ENCODE measurements at regions not wholly inside any gene's neighbourhood (a gene's known extent, or its start where the extent isn't known, plus 50 kb on each side); places are given as distances from the start of the nearest gene placed in this dataset.

DNA sequence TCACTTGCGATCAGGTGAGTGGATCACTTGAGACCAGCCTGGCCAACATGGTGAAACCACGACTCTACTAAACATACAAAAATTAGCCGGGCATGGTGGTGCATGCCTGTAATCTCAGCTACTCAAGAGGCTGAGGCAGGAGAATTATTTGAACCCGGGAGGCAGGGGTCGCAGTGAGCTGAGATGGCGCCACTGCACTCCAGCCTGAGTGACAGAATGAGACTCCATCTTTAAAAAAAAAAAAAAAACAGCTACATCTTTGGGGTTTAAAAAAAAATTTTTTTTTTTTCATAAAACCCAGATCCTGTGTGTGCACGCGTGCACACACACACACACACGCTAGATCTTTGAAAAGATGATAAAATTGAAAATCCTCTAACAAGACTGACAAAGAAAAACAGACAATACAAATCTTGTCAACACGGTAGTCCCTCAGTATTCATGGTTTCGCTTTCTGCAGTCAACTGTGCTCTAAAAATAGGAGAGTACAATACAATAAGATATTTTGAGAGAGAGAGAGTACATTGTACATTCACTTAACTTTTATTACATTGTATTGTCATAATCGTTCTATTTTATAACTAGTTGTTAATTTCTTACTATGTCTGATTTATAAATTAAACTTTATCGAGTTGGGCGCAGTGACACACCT is 295.3 kb upstream of the RGS6 start (continued):
- TF ChIP-seq IRF1 (CRISPR knock-in tag; IDR thresholded peaks at IDR 0.05) (no peak), E2F4 (CRISPR knock-in tag; IDR thresholded peaks at IDR 0.05; ENCODE audit: borderline replicate concordance, low read depth) (no peak), AFF4 (CRISPR knock-in tag; IDR thresholded peaks at IDR 0.05; ENCODE audit: borderline replicate concordance) (no peak), NR2C2 (CRISPR knock-in tag; IDR thresholded peaks at IDR 0.05) (no peak), EMX1 (CRISPR knock-in tag; IDR thresholded peaks at IDR 0.05) (no peak), ZNF281 (CRISPR knock-in tag; IDR thresholded peaks at IDR 0.05) (no peak), GTF2I (CRISPR knock-in tag; conservative IDR thresholded peaks at IDR 0.05) (no peak)

DNA sequence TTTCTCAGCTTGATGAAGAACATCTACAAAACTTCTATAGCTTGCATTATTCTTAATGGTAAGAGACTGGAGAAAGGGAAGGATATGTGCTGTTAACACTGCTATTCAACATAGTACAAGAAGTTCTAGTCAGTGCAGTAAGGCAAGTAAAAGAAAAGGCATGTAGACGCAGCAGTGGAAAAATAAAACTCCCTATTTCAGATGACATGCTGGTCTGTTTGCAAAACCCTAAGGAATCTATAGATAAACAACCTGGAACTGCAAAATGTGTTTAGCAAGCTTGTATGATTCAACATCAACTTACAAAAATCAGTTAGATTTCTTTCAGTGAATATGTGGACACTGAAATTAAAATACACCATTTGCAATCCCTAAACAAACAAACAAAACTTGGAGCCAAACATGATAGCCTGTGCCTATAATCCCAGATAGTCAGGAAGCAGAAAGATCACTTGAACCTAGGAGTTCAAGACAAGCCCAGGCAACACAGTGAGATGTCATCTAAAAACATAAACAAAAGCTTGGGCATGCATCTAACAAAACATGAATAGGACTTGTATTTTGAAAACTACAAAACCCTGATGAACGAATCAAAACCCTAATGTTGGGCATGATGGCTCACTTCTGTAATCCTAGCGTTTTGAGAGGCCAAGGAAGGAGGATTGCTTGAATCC is 293.6 kb upstream of the RGS6 start:
- Mint-ChIP-seq H3K4me1 (no peaks in the 10 kb centered on the region), H3K27ac (no peak overlapping the region), H3K36me3 (peaks cover 34% of the 10 kb centered on the region), H3K4me3 (no peak overlapping the region), H3K27me3 (ENCODE audit: low read depth) (no peaks in the 10 kb centered on the region), H3K9me3 (peaks cover 21% of the 10 kb centered on the region)
- no peak for ATAC-seq
- no peak for TF ChIP-seq IRF2 (CRISPR knock-in tag; IDR thresholded peaks at IDR 0.05; ENCODE audit: borderline replicate concordance, low read depth)
- no peak for TF ChIP-seq CREM (CRISPR knock-in tag; IDR thresholded peaks at IDR 0.05)
- TF ChIP-seq ZNF121 (CRISPR knock-in tag; IDR thresholded peaks at IDR 0.05): peak; percentile 48; the same call in 1 of the 2 replicates
- no peak for TF ChIP-seq ZBTB43 (CRISPR knock-in tag; IDR thresholded peaks at IDR 0.05)
- TF ChIP-seq, protein P1, sequence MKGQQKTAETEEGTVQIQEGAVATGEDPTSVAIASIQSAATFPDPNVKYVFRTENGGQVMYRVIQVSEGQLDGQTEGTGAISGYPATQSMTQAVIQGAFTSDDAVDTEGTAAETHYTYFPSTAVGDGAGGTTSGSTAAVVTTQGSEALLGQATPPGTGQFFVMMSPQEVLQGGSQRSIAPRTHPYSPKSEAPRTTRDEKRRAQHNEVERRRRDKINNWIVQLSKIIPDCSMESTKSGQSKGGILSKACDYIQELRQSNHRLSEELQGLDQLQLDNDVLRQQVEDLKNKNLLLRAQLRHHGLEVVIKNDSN (CRISPR knock-in tag; IDR thresholded peaks at IDR 0.05): no peak
- no peak for TF ChIP-seq SOX15 (CRISPR knock-in tag; IDR thresholded peaks at IDR 0.05)
- no peak for DNase-seq (ENCODE audit: low spot score)
- ChIA-PET POLR2A (no interaction called here), CTCF (no interaction called here)

Measured in WTC11 (cell line).